GM12878 (cell line): ENCODE measurements at regions not wholly inside any gene's neighbourhood (a gene's known extent, or its start where the extent isn't known, plus 50 kb on each side); places are given as distances from the start of the nearest gene placed in this dataset.

Source experiments
- ATAC-seq: fragments of 200-7000 bp; cut with Tn5 transposase; 3 replicates; pipeline ENCODE4 v1.9.1; 2020; ENCODE audit warnings: mild to moderate bottlenecking, moderate library complexity
- BruUV-seq: library from RNA; stranded (reverse); fragments of 400-500 nt; replicated peaks from 2 replicates; lab custom pipeline; 2021; lab: Mats Ljungman, UMichigan
- CTCF ChIA-PET: fragments of 300-600 bp; sonication (Branson Sonifier 250); formaldehyde crosslinking; extraction: SDS; loops from one replicate; lab custom pipeline; 2021; ENCODE audit warnings: inconsistent platforms; lab: Yijun Ruan, JAX
- POLR2A ChIA-PET: fragments of 350-600 bp; formaldehyde crosslinking; extraction: SDS; loops from one replicate; lab custom pipeline; 2021; ENCODE audit warnings: inconsistent platforms; lab: Charles Lee
- RAD21 ChIA-PET: fragments of 300-600 bp; sonication (Branson Sonifier 250); formaldehyde crosslinking; loops from one replicate; lab custom pipeline; 2023; ENCODE audit warnings: antibody characterized with exemption; ENCODE audit not compliant: unreplicated experiment; lab: Charles Lee
- SMC1A ChIA-PET: fragments of 300-600 bp; sonication (Branson Sonifier 250); formaldehyde crosslinking; loops from one replicate; lab custom pipeline; 2023; ENCODE audit not compliant: unreplicated experiment, uncharacterized antibody; lab: Charles Lee
- DNase-seq: peaks from one replicate; pipeline ENCODE4 v3.0.0-alpha.2; 2011; ENCODE audit warnings: low read depth, low spot score
- FAIRE-seq: peaks from 3 replicates; lab custom pipeline; 2011; peaks lifted over from hg19 to GRCh38; lab: Jason Lieb, UNC
- H2AFZ ChIP-seq: 2 replicates; pipeline ENCODE4 v1.6.0; 2011; ENCODE audit warnings: low read depth, low read length, control low read depth; ENCODE audit not compliant: control insufficient read depth
- H3K27ac ChIP-seq: 2 replicates; pipeline ENCODE4 v1.5.1; 2011; ENCODE audit warnings: control low read depth; ENCODE audit not compliant: control insufficient read depth, insufficient read depth
- H3K27me3 ChIP-seq, 2 experiments: replicated peaks in 1 of 2; 2 replicates each; pipeline versions ENCODE4 v1.6.0 to v1.6.1; 2011; ENCODE audit warnings: low read length in 1 of 2; ENCODE audit not compliant: control insufficient read depth in 2 of 2, insufficient read depth in 2 of 2
- H3K36me3 ChIP-seq, 2 experiments: 2 replicates each; pipeline ENCODE4 v1.5.1; 2011; ENCODE audit warnings: low read length in 1 of 2; ENCODE audit not compliant: control insufficient read depth in 2 of 2, insufficient read depth in 2 of 2
- H3K4me1 ChIP-seq: 2 replicates; pipeline ENCODE4 v1.6.1; 2011; ENCODE audit warnings: mild to moderate bottlenecking, low read length, moderate library complexity, mixed read lengths; ENCODE audit not compliant: control insufficient read depth, insufficient read depth
- H3K4me2 ChIP-seq: 2 replicates; pipeline ENCODE4 v1.6.0; 2011; ENCODE audit warnings: control low read depth; ENCODE audit not compliant: control insufficient read depth, insufficient read depth
- H3K4me3 ChIP-seq: fragments of 200-600 bp; sonication (generic); 2 replicates; pipeline ENCODE4 v1.5.1; 2016
- H3K79me2 ChIP-seq: 2 replicates; pipeline ENCODE4 v1.6.0; 2011; ENCODE audit warnings: low read length; ENCODE audit not compliant: control insufficient read depth, insufficient read depth
- H3K9ac ChIP-seq: 2 replicates; pipeline ENCODE4 v1.8.0; 2011; ENCODE audit warnings: low read length, control low read depth, mixed read lengths; ENCODE audit not compliant: control insufficient read depth, insufficient read depth
- H3K9me3 ChIP-seq: replicated peaks from 3 replicates; pipeline ENCODE4 v1.5.1; 2011; ENCODE audit warnings: mild to moderate bottlenecking, low read length; ENCODE audit not compliant: control insufficient read depth, insufficient read depth
- H4K20me1 ChIP-seq: 2 replicates; pipeline ENCODE4 v1.6.0; 2011; ENCODE audit not compliant: control insufficient read depth, insufficient read depth
- BRCA1 ChIP-seq: IDR thresholded peaks from 2 replicates; pipeline ENCODE4 v1.6.1; 2011; ENCODE audit warnings: low read depth, low read length, improper control_type of control experiment
- DPF2 ChIP-seq: fragments of 450-650 bp; IDR thresholded peaks from 2 replicates; pipeline ENCODE4 v1.6.1; 2017; ENCODE audit warnings: mild to moderate bottlenecking
- EGR1 ChIP-seq, 2 experiments: IDR thresholded peaks; 1 replicate in 1 of 2; 2 replicates in 1 of 2; pipeline ENCODE4 v1.6.1; 2011 to 2012; ENCODE audit warnings: low read depth in 2 of 2, low read length in 2 of 2, borderline replicate concordance in 1 of 2, mild to moderate bottlenecking in 1 of 2, moderate library complexity in 1 of 2
- MEF2A ChIP-seq: IDR thresholded peaks from 2 replicates; pipeline ENCODE4 v1.6.1; 2011; ENCODE audit warnings: low read depth, mild to moderate bottlenecking, low read length, moderate library complexity; ENCODE audit not compliant: insufficient read depth
- MYB ChIP-seq: fragments of 150-350 bp; IDR thresholded peaks from 2 replicates; pipeline ENCODE4 v1.6.1; 2014; ENCODE audit warnings: mild to moderate bottlenecking, low read depth, low read length, borderline replicate concordance
- RUNX3 ChIP-seq: IDR thresholded peaks from 2 replicates; pipeline ENCODE4 v1.6.1; 2012; ENCODE audit warnings: low read length, inconsistent platforms
- SMAD1 ChIP-seq: fragments of 450-650 bp; IDR thresholded peaks from 2 replicates; pipeline ENCODE4 v1.6.1; 2018; ENCODE audit warnings: mild to moderate bottlenecking, low read depth; ENCODE audit not compliant: partially characterized antibody
- SP1 ChIP-seq: IDR thresholded peaks from one replicate; pipeline ENCODE4 v1.6.1; 2011; ENCODE audit warnings: low read depth, low read length
- SUPT20H ChIP-seq: IDR thresholded peaks from 2 replicates; pipeline ENCODE4 v1.6.1; 2011; ENCODE audit warnings: low read depth, mild to moderate bottlenecking, low read length, moderate library complexity, borderline replicate concordance; ENCODE audit not compliant: control insufficient read depth
- WGBS: methylation state at CpG from one replicate; pipeline ENCODE4 v1.1.6; 2016; ENCODE audit warnings: low lambda C conversion rate; ENCODE audit not compliant: insufficient replicate concordance, insufficient coverage; ENCODE audit errors: missing lambda C conversion rate; 5-methylcytosine and 5-hydroxymethylcytosine counted together
- in situ Hi-C: fragments of 300-500 bp; cut with MboI; formaldehyde crosslinking; loops from 9 replicates; pipeline ENCODE4 v1.14.3; 2018; ENCODE audit warnings: mixed read lengths
- intact Hi-C: fragments of 100-400 bp; cut with micrococcal nuclease; formaldehyde crosslinking; loops from one replicate; pipeline ENCODE4 v1.14.2; 2022; ENCODE audit not compliant: unreplicated experiment
- TF ChIP-seq, protein P1 (sequence below): fragments of 150-350 bp; IDR thresholded peaks from 2 replicates; pipeline ENCODE4 v1.6.1; 2014; ENCODE audit warnings: mild to moderate bottlenecking, low read depth, low read length
- TF ChIP-seq, protein P2 (sequence below): IDR thresholded peaks from 2 replicates; pipeline ENCODE4 v1.6.1; 2012; ENCODE audit warnings: low read depth, low read length, improper control_type of control experiment
- TF ChIP-seq, protein P3 (sequence below): IDR thresholded peaks from 2 replicates; pipeline ENCODE4 v1.6.1; 2011; ENCODE audit warnings: low read depth, low read length, improper control_type of control experiment, borderline replicate concordance

DNA sequence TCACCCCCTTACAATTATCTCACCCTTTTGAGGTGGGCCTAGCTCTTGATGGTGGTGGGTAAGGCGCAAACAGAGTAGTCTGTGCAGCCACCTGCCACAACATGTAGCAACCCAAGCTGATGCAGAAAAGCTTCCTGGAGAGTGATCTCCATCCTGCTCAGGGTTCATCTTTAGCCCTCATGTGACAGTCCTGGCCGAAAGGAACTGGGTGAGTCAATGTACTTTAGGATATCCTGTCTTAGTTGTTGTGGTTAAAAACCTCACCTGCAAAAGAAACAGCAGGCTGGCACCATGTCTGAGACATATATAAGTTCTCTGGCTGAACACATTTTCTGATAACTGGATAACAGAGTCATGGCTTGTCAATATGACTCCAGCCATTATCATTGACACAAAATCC lies 183.5 kb upstream of the CPHXL start:
- DNase-seq (no peak), ATAC-seq (no peak), FAIRE-seq (no peak)
- no peaks in the 10 kb centered on the region for H3K27me3 ChIP-seq
- no peak overlapping the region for H3K9ac ChIP-seq
- H3K79me2 ChIP-seq, result no peaks in the 10 kb centered on the region
- no peak overlapping the region for H3K4me2 ChIP-seq
- intact Hi-C loops, result no loop called here
- TF ChIP-seq SUPT20H (no peak), EGR1 (IDR thresholded peaks at IDR 0.05; ENCODE audit: borderline replicate concordance in 1 of 2, low read depth in 2 of 2, low read length in 2 of 2) (no peak)
- TF ChIP-seq, protein P1, sequence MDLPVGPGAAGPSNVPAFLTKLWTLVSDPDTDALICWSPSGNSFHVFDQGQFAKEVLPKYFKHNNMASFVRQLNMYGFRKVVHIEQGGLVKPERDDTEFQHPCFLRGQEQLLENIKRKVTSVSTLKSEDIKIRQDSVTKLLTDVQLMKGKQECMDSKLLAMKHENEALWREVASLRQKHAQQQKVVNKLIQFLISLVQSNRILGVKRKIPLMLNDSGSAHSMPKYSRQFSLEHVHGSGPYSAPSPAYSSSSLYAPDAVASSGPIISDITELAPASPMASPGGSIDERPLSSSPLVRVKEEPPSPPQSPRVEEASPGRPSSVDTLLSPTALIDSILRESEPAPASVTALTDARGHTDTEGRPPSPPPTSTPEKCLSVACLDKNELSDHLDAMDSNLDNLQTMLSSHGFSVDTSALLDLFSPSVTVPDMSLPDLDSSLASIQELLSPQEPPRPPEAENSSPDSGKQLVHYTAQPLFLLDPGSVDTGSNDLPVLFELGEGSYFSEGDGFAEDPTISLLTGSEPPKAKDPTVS, result no peak
- TF ChIP-seq, protein P2, sequence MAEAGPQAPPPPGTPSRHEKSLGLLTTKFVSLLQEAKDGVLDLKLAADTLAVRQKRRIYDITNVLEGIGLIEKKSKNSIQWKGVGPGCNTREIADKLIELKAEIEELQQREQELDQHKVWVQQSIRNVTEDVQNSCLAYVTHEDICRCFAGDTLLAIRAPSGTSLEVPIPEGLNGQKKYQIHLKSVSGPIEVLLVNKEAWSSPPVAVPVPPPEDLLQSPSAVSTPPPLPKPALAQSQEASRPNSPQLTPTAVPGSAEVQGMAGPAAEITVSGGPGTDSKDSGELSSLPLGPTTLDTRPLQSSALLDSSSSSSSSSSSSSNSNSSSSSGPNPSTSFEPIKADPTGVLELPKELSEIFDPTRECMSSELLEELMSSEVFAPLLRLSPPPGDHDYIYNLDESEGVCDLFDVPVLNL, result no peak
- in situ Hi-C loops, result no loop called here
- no peaks in the 10 kb centered on the region for H3K9me3 ChIP-seq
- no peak overlapping the region for H3K4me3 ChIP-seq
- ChIA-PET RAD21 (no interaction called here), CTCF (no interaction called here), SMC1A (interaction anchor here (1.7 kb wide), 1 partner anchor 7 kb away, joined by 4 read pairs; no protein-coding TSS in a partner anchor), POLR2A (no interaction called here)
- 2% methylated on average over 2 of the region's 2 CpGs for WGBS
- H3K4me1 ChIP-seq, result no peaks in the 10 kb centered on the region
- no peaks in the 10 kb centered on the region for H4K20me1 ChIP-seq
- H3K27ac ChIP-seq, result no peak overlapping the region
- no peaks in the 10 kb centered on the region for H3K36me3 ChIP-seq
- H2AFZ ChIP-seq, result no peak overlapping the region
- no TSS peak for BruUV-seq

DNA sequence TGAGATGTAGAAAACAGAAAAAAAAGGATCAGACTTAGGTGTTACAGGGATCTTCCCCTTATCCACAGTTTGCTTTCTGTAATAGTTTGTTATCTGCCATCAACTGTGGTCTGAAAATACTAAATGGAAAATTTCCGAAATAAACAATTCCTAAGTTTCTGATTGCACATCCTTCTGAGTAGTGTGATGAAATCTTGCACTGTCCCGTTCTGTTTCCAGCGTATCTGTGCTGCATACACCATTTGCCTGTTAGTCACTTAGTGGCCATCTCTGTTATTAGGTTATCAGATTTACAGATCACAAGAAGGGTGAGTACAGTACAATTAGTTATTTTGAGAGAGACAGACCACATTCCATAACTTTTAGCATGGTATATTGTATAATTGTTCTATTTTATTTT lies 185.6 kb upstream of the CPHXL start:
- Histone ChIP-seq H3K79me2 (no peaks in the 10 kb centered on the region), H3K4me3 (no peak overlapping the region), H2AFZ (no peak overlapping the region), H4K20me1 (no peaks in the 10 kb centered on the region), H3K4me2 (no peak overlapping the region), H3K27me3 (no peaks in the 10 kb centered on the region), H3K27ac (no peak overlapping the region), H3K4me1 (no peaks in the 10 kb centered on the region), H3K36me3 (no peaks in the 10 kb centered on the region), H3K9me3 (no peaks in the 10 kb centered on the region)
- intact Hi-C loops (no loop called here), in situ Hi-C loops (no loop called here)
- DNase-seq (no peak), FAIRE-seq (no peak), ATAC-seq (no peak)
- ChIA-PET SMC1A (no interaction called here), RAD21 (no interaction called here), POLR2A (no interaction called here)
- BruUV-seq, result no TSS peak
- TF ChIP-seq SMAD1 (no peak), MYB (no peak), SP1 (no peak), EGR1 (IDR thresholded peaks at IDR 0.05; ENCODE audit: borderline replicate concordance in 1 of 2, low read depth in 2 of 2, low read length in 2 of 2) (no peak), DPF2 (no peak), BRCA1 (no peak), RUNX3 (no peak), MEF2A (no peak)
- TF ChIP-seq, protein P3, sequence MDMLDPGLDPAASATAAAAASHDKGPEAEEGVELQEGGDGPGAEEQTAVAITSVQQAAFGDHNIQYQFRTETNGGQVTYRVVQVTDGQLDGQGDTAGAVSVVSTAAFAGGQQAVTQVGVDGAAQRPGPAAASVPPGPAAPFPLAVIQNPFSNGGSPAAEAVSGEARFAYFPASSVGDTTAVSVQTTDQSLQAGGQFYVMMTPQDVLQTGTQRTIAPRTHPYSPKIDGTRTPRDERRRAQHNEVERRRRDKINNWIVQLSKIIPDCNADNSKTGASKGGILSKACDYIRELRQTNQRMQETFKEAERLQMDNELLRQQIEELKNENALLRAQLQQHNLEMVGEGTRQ, result no peak
- TF ChIP-seq, all 136 proteins: peak for 0
- H3K9ac ChIP-seq, result no peak overlapping the region
- CTCF ChIA-PET, result no interaction called here
- WGBS, result 56% methylated on average over 3 of the region's 3 CpGs
